GM20431 (cell line): ENCODE measurements at regions not wholly inside any gene's neighbourhood (a gene's known extent, or its start where the extent isn't known, plus 50 kb on each side); places are given as distances from the start of the nearest gene placed in this dataset.
"Not testable (repeated sequence)": the region's sequence is repeated elsewhere in the genome, so short reads cannot be mapped to it uniquely, and the experiment has no call there.

ENCODE experiments used
- in situ Hi-C: fragments of 300-500 bp; cut with MseI, MboI; formaldehyde crosslinking; loops from one replicate; pipeline ENCODE4 v1.15.0; 2020; ENCODE audit warnings: low sequenced_read_pairs; ENCODE audit not compliant: unreplicated experiment

- in situ Hi-C loops = no loop called here
These were observed 345.2 kb downstream of the TMEM121 start for GRCh38 chr14:105871590-105871989.

DNA sequence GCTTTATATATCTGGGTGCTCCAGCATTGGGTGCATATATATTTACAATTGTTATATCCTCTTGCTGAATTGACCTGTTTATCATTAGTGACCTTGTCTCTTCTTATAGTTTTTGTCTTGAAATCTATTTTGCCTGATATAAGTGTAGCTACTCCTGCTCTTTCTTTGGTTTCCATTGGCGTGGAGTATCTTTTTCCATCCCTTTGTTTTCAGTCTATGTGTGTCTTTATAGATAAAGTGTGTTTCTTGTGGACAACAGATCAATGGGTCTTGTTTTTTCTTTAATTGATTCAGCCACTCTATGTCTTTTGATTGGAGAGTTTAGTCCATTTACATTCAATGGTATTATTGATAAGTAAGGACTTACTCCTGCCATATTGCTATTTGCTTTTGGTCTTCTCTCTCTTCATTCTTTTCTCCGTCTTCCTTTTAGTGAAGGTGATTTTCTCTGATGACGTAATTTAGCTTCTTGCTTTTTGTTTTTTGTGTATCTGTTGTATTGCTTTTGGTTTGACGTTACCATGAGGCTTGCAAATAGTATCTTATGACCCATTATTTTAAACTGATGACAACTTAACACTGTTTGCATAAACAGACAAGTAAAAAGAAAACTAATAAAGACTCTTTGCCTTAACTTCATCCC lies 347.6 kb downstream of the TMEM121 start:
- in situ Hi-C loops = no loop called here

- in situ Hi-C loops = no loop called here
These were observed 349.8 kb downstream of the TMEM121 start for GRCh38 chr14:105876158-105876557.

GRCh38 chr14:105876829-105877228 lies 350.4 kb downstream of the TMEM121 start:
- in situ Hi-C loops = no loop called here

GRCh38 chr14:105877645-105878044 lies 351.3 kb downstream of the TMEM121 start:
- in situ Hi-C loops = no loop called here

DNA sequence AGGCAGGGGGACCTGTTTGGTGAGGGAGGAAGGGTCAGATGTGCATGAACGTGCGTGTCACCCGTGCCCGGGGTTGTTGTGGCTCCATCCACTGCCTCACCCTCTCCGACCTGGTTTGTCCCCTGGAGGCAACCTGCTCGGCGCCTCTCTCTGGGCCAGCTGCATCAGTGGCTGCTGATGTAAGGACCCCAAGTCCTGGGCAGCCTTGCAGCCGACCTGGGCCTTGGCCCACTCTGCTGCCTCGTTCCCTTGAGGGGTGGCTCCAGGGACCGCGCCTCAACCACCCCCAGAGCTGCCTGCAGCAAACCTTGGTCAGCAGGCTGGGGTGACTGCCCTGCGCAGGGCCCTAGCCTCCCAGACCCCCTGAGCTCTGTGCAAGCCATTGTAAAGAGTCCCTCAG lies 351.7 kb downstream of the TMEM121 start:
- in situ Hi-C loops = no loop called here

- in situ Hi-C loops = no loop called here
These were observed 352.2 kb downstream of the TMEM121 start for GRCh38 chr14:105878554-105878953.

- in situ Hi-C loops = no loop called here
These were observed 353.1 kb downstream of the TMEM121 start for GRCh38 chr14:105879503-105879866.

GRCh38 chr14:105879867-105880561 lies 353.6 kb downstream of the TMEM121 start:
- in situ Hi-C loops = no loop called here

- in situ Hi-C loops = no loop called here
These were observed 354.2 kb downstream of the TMEM121 start for GRCh38 chr14:105880616-105881015.

- in situ Hi-C loops = no loop called here
These were observed 354.9 kb downstream of the TMEM121 start for GRCh38 chr14:105881021-105881930.

- in situ Hi-C loops = not testable (repeated sequence)
These were observed 355.6 kb downstream of the TMEM121 start for GRCh38 chr14:105882011-105882410.

DNA sequence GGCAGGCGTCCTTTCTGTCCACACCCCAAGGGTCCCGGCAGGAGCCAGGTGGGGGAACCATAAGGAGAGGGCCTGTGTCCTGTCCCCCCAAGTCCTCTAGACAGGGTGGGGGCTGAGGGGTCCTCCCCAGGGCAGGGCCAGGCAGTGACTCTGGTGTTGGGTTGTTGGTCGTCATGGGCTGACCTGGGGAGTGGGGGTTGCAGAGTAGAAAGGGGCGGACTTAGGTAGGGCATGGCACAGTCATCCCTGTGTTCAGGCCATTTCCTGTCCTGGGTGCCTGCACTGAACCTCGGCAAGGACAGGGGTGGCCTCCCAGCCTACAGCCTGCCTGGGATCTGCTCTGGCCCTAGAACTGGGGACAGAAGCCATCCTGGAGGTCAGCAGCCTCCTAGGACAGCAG lies 356.2 kb downstream of the TMEM121 start:
- in situ Hi-C loops = no loop called here

- in situ Hi-C loops = no loop called here
These were observed 357.0 kb downstream of the TMEM121 start for GRCh38 chr14:105883066-105884005.

DNA sequence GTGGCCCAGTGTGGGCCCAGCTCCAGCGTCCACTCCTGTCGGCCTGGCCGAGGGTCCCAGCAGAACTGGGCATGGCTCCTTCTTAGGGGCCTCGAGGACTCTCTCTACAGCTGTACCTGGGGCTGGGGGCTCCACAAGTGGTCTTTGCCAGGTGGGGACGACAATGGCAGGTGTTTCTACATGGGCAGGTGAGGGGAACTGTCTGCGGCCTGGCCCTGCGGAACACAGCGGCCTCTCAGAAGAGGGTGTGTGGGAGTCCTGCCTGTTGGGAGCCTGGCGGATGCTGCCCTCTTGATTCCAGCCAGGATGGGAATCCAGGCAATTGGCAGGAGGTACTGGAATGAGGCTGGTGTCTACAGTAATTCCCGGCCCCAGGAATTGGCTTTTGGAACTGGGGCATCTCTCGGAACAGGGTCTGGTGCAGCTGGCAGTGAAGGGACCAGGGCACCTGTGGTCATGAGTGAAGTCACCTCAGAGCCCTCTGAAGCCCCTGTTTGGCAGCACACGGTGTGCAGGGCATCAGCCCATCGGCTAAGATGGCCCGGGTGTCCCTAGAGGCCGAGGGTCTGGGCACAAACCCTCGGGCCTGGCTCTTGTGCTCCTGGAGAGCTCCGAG lies 357.9 kb downstream of the TMEM121 start:
- in situ Hi-C loops = not testable (repeated sequence)

DNA sequence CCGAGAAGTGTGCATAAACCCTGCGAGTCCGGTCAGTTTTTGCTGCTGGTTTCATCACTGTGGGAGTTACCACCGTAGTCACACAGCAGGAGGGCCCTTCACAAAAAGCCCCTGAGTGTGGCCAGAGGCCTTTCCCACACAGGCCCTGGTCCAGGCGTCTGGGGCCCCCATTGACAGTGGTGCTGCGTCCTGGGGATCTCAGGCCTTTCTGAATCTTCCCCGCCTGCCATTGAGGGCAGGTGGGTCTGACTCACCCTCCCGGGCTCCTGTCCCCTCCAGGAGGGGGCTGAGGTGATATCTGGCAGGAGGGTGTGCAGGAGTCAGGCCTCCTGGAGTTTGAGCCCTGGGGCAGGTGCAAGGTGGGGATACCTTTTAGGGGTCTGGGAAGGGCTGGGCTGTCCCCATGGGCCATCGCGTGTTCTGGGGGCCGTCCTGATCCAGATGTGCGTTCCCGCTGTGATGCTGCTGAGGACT lies 358.5 kb downstream of the TMEM121 start:
- in situ Hi-C loops = no loop called here

GRCh38 chr14:105885561-105886320 lies 359.4 kb downstream of the TMEM121 start:
- in situ Hi-C loops = no loop called here

GRCh38 chr14:105886791-105887191 lies 360.4 kb downstream of the TMEM121 start:
- in situ Hi-C loops = not testable (repeated sequence)

- in situ Hi-C loops = no loop called here
These were observed 361.3 kb downstream of the TMEM121 start for GRCh38 chr14:105887692-105888091.
